Liver (tissue), 8 donors: ENCODE measurements at regions not wholly inside any gene's neighbourhood (a gene's known extent, or its start where the extent isn't known, plus 50 kb on each side); places are given as distances from the start of the nearest gene placed in this dataset.

Source experiments
- DNase-seq: peaks from one replicate; pipeline ENCODE4 v3.0.0-alpha.2; 2017; ENCODE audit warnings: low spot score
- H3K27ac ChIP-seq, 2 donors: one replicate each; pipeline ENCODE4 v1.7.0; 2013; ENCODE audit warnings: inconsistent platforms in 2 of 2, low read length in 2 of 2, control low read depth in 1 of 2, low read depth in 1 of 2, mild to moderate bottlenecking in 1 of 2
- H3K27me3 ChIP-seq, 4 donors: one replicate each; pipeline versions ENCODE4 v1.6.1 to v1.7.0; 2013; ENCODE audit warnings: low read length in 3 of 4, inconsistent platforms in 1 of 4, mild to moderate bottlenecking in 1 of 4, moderate library complexity in 1 of 4; ENCODE audit not compliant: control insufficient read depth in 4 of 4, insufficient read depth in 4 of 4
- H3K36me3 ChIP-seq, 4 donors: one replicate each; pipeline versions ENCODE4 v1.6.1 to v1.7.0; 2013; ENCODE audit warnings: low read length in 3 of 4, mild to moderate bottlenecking in 3 of 4, low read depth in 1 of 4, moderate library complexity in 1 of 4; ENCODE audit not compliant: control insufficient read depth in 4 of 4, insufficient read depth in 3 of 4
- H3K4me1 ChIP-seq, 4 donors: one replicate each; pipeline versions ENCODE4 v1.6.1 to v1.7.0; 2013; ENCODE audit warnings: low read length in 3 of 4, mild to moderate bottlenecking in 3 of 4, moderate library complexity in 1 of 4; ENCODE audit not compliant: control insufficient read depth in 4 of 4, insufficient read depth in 4 of 4
- H3K4me3 ChIP-seq, 3 donors: one replicate each; pipeline versions ENCODE4 v1.6.1 to v1.7.0; 2013; ENCODE audit warnings: low read length in 3 of 3, control low read depth in 1 of 3, low read depth in 1 of 3, mild to moderate bottlenecking in 1 of 3
- H3K9ac ChIP-seq, 2 donors: one replicate each; pipeline ENCODE4 v1.7.0; 2013; ENCODE audit warnings: low read length in 2 of 2, mild to moderate bottlenecking in 2 of 2, moderate library complexity in 2 of 2, control low read depth in 1 of 2, low read depth in 1 of 2
- H3K9me3 ChIP-seq, 4 donors: one replicate each; pipeline versions ENCODE4 v1.6.1 to v1.7.0; 2013; ENCODE audit warnings: low read length in 3 of 4; ENCODE audit not compliant: control insufficient read depth in 4 of 4
- ATF3 ChIP-seq: IDR thresholded peaks from 2 replicates; pipeline ENCODE4 v1.6.1; 2016; ENCODE audit warnings: antibody characterized with exemption
- CTCF ChIP-seq: fragments of 150-350 bp; IDR thresholded peaks from 2 replicates; pipeline ENCODE4 v1.5.1; 2017; ENCODE audit warnings: improper control_type of control experiment, low read depth, low read length; ENCODE audit not compliant: missing input control
- EGR1 ChIP-seq, 2 donors: IDR thresholded peaks; 2 replicates each; pipeline ENCODE4 v1.6.1; 2016 to 2018; ENCODE audit warnings: antibody characterized with exemption in 2 of 2, low read depth in 2 of 2
- FOXA1 ChIP-seq: IDR thresholded peaks from 2 replicates; pipeline ENCODE4 v1.6.1; 2016; ENCODE audit warnings: antibody characterized with exemption
- FOXA2 ChIP-seq: IDR thresholded peaks from 2 replicates; pipeline ENCODE4 v1.6.1; 2016; ENCODE audit warnings: antibody characterized with exemption
- GABPA ChIP-seq, 2 donors: IDR thresholded peaks in 1 of 2; conservative IDR thresholded peaks in 1 of 2; 2 replicates each; pipeline ENCODE4 v1.6.1; 2016; ENCODE audit warnings: antibody characterized with exemption in 2 of 2, mild to moderate bottlenecking in 1 of 2, moderate library complexity in 1 of 2
- HNF4A ChIP-seq, 2 donors: conservative IDR thresholded peaks; 2 replicates each; pipeline ENCODE4 v1.6.1; 2016; ENCODE audit warnings: antibody characterized with exemption in 2 of 2, mild to moderate bottlenecking in 2 of 2
- HNF4G ChIP-seq: IDR thresholded peaks from 2 replicates; pipeline ENCODE4 v1.6.1; 2016; ENCODE audit warnings: antibody characterized with exemption
- JUND ChIP-seq, 2 donors: IDR thresholded peaks; 2 replicates each; pipeline ENCODE4 v1.6.1; 2016; ENCODE audit warnings: antibody characterized with exemption in 2 of 2
- MAX ChIP-seq: IDR thresholded peaks from 2 replicates; pipeline ENCODE4 v1.6.1; 2016; ENCODE audit warnings: antibody characterized with exemption
- NR2F2 ChIP-seq: IDR thresholded peaks from 2 replicates; pipeline ENCODE4 v1.6.1; 2016; ENCODE audit warnings: antibody characterized with exemption
- RAD21 ChIP-seq, 2 donors: IDR thresholded peaks; 2 replicates each; pipeline ENCODE4 v1.6.1; 2016; ENCODE audit warnings: antibody characterized with exemption in 2 of 2, mild to moderate bottlenecking in 2 of 2
- REST ChIP-seq: IDR thresholded peaks from 2 replicates; pipeline ENCODE4 v1.6.1; 2016; ENCODE audit warnings: antibody characterized with exemption, mild to moderate bottlenecking
- RXRA ChIP-seq, 2 donors: IDR thresholded peaks; 2 replicates each; pipeline ENCODE4 v1.6.1; 2017 to 2018; ENCODE audit warnings: antibody characterized with exemption in 2 of 2, mild to moderate bottlenecking in 1 of 2
- SP1 ChIP-seq: IDR thresholded peaks from 2 replicates; pipeline ENCODE4 v1.6.1; 2018; ENCODE audit warnings: antibody characterized with exemption, mild to moderate bottlenecking
- TAF1 ChIP-seq: conservative IDR thresholded peaks from 2 replicates; pipeline ENCODE4 v1.6.1; 2016; ENCODE audit warnings: antibody characterized with exemption, mild to moderate bottlenecking
- YY1 ChIP-seq: IDR thresholded peaks from 2 replicates; pipeline ENCODE4 v1.6.1; 2016; ENCODE audit warnings: antibody characterized with exemption, mild to moderate bottlenecking
- ZBTB33 ChIP-seq: IDR thresholded peaks from 2 replicates; pipeline ENCODE4 v1.6.1; 2016; ENCODE audit warnings: antibody characterized with exemption
- WGBS: extraction: QIAGEN DNeasy Blood & Tissue Kit; methylation state at CpG from one replicate; pipeline ENCODE4 v1.1.7; 2013; 5-methylcytosine and 5-hydroxymethylcytosine counted together
- donor health status: healthy.
- donor health status: healthy.
- donor health status: healthy.
- donor health status: healthy.
- donor health status: healthy.

- Histone ChIP-seq H3K36me3 (no peaks in the 10 kb centered on the region), H3K27me3 (peaks cover 0 to 2% (median 0%) of the 10 kb centered on the region in 4 donors), H3K9me3 (no peaks in the 10 kb centered on the region), H3K4me3 (no peak overlapping the region), H3K9ac (no peak overlapping the region), H3K27ac (no peak overlapping the region), H3K4me1 (no peaks in the 10 kb centered on the region)
- 86% methylated on average over 20 of the region's 20 CpGs for WGBS
- DNase-seq: no peak
- TF ChIP-seq RXRA (IDR thresholded peaks at IDR 0.05) (no peak), ZBTB33 (no peak), GABPA (IDR thresholded peaks at IDR 0.05 in 1 of 2, conservative IDR thresholded peaks at IDR 0.05 in 1 of 2) (no peak), REST (no peak), YY1 (no peak), NR2F2 (no peak), CTCF (no peak), RAD21 (IDR thresholded peaks at IDR 0.05) (no peak), TAF1 (no peak), EGR1 (IDR thresholded peaks at IDR 0.05; ENCODE audit: low read depth in 2 of 2) (no peak), HNF4G (no peak), FOXA2 (no peak), HNF4A (conservative IDR thresholded peaks at IDR 0.05) (no peak), MAX (no peak), ATF3 (no peak), JUND (IDR thresholded peaks at IDR 0.05) (no peak), SP1 (no peak), FOXA1 (no peak)
These were observed 99.9 kb downstream of the TEX29 start for GRCh38 chr13:111420113-111420876.
